ENCODE measurements at regions not wholly inside any gene's neighbourhood (a gene's known extent, or its start where the extent isn't known, plus 50 kb on each side); places are given as distances from the start of the nearest gene placed in this dataset.

DNA sequence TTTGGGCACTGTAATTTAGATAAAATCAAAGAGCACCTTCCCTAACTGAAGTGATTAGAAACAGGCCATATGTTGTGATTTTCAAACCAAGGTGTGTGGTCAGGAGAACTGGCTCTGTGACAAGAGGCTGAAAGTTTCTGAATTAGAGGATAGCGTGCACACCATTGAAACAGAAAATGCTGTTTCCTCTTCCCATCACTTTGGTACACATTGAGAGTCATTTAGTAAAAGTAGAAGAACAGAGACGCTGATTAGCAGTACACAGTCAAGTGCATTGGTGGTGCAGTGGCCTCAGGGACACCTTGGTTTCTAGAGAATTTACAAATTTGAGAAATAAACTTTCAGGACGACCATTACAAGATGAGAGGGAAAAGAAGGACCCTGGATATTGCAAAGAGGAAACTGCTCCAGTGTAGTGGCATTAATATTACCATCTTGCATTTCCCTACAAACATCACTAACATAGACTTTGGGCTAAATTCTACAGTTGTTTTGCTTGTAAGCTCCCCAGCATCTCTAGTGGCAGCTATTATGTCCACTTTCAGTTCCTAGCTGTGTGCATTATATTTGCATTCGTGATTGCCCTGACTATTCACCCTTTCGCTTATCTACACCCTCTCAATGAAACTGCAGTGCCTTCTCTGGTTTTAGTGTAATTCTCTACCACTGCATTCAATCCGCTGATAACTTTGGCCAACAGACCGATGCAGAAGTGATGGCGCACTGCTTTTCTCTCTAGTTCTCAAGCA is 728.1 kb upstream of the GRM7 start:
- TF ChIP-seq, protein P1, sequence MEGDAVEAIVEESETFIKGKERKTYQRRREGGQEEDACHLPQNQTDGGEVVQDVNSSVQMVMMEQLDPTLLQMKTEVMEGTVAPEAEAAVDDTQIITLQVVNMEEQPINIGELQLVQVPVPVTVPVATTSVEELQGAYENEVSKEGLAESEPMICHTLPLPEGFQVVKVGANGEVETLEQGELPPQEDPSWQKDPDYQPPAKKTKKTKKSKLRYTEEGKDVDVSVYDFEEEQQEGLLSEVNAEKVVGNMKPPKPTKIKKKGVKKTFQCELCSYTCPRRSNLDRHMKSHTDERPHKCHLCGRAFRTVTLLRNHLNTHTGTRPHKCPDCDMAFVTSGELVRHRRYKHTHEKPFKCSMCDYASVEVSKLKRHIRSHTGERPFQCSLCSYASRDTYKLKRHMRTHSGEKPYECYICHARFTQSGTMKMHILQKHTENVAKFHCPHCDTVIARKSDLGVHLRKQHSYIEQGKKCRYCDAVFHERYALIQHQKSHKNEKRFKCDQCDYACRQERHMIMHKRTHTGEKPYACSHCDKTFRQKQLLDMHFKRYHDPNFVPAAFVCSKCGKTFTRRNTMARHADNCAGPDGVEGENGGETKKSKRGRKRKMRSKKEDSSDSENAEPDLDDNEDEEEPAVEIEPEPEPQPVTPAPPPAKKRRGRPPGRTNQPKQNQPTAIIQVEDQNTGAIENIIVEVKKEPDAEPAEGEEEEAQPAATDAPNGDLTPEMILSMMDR (IDR thresholded peaks at IDR 0.05) = no peak
- TF ChIP-seq POLR2A (IDR thresholded peaks at IDR 0.05) = no peak

All from testis (tissue), 2 donors.